ENCODE measurements at regions not wholly inside any gene's neighbourhood (a gene's known extent, or its start where the extent isn't known, plus 50 kb on each side); places are given as distances from the start of the nearest gene placed in this dataset.

DNA sequence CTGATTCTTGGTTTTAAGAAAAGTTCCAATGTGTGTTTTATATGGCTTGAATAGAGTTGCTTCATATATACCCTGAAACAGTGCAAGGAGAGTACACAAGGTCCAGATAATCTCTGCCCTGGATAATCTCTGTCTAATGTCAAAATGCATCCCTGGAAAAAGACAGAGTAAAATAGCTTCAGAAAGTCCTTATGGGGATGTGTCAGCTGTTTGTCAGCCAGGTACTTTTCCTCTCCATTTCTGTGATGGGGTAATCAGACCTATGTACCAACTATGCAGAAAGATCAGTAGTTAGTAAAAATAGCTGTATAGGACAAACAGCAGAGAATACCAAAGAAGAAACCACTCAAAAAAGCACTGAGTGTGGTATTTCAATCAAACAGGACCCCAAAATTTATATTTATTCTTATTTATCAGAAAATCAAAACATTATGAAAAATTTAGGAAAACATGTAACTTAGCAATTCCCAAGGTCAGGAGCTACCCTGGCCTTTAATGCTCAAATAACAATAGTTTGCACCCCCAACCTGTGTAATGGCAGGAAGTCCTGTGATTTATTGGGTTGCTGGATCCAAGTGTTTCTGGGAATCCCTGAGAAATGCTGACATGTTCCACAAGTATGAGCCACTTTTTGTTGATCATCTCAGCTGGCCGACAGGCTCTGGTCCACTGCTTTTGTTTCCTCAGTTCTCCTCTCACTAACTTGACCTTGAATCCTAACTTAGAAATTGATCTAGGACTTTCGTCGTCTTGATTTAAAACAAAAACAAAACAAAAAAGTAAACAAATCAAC lies 69.6 kb downstream of the MDH1 start:
- DNase-seq (ENCODE audit: low spot score) = no peak
- intact Hi-C loops (cut with DNase I) = no loop called here
- ATAC-seq = no peak

DNA sequence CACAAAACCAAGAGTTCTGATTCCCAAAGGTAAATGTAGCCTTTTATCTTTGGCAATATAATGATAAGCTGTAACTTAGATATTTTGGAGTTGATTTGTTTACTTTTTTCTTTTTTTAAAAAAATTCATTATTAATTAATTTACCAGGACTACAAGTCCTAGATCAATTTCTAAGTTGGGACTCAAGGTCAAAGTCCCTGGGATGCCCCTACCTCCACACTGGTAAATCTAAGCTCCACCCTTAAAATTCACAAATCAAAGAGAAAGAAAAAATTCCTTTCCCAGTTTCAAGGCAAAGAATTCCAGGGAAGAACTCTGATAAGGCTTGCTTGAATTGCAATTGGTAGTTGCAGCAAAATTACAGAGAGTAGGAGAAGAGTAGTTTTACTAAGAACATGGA lies 71.3 kb downstream of the MDH1 start:
- intact Hi-C loops (cut with DNase I) = no loop called here
- DNase-seq (ENCODE audit: low spot score) (no peak), ATAC-seq (no peak)

DNA sequence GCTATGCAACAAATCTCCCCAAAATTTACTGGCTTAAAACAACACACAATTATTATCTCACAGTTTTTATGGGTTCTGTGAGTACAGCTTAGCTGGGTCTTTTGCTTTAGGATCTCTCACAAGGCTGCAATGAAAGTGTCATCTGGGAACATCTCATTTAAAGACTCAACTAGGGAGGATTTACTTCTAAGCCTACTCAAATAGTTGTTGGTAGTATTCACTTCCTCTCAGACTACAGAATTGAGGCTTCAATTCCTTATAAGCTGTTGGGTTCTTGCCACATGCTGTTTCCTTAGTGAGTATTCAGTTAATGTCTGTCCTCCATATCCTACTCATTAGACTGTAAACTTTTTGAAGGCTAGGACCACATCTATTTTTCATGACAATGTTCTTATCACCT lies 72.3 kb downstream of the MDH1 start:
- no peak for ATAC-seq
- intact Hi-C loops (cut with DNase I) = no loop called here
- no peak for DNase-seq (ENCODE audit: low spot score)

DNA sequence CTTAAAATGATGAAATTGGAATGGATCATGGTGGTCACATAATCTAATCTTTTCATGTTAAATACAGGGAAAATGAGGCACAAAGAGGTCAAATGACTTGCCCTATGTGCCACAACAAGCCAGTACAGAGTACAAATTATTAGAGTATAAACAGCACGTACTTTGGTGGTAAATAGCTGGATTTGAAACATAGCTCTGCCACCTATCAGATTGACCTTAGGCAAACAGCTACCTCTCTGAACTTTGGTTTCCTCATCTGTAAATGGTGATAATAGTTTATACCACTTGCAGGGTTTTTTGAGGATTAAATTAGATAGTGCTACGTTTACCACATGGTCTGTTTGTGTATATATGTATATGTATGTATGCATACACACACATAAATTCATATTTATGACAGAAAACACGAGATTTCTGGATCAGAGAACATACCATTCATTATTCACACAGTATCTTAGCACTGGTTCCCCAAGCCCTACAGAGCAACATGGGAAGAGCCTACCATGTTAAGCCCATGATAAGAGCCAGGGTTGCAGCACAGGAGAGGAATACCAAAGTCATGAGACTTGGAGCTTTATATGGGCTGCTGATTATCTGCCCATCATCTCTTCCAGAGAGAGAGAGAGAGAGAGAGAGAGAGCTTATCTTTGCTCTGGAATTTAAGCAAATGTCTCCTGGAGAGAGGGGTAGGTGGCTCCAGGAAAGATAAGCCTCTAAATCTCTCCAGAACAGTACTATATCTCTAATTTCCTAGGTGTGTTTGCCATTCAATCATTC lies 73.5 kb downstream of the MDH1 start:
- DNase-seq (ENCODE audit: low spot score) (no peak), ATAC-seq (no peak)
- intact Hi-C loops (cut with DNase I) = no loop called here

DNA sequence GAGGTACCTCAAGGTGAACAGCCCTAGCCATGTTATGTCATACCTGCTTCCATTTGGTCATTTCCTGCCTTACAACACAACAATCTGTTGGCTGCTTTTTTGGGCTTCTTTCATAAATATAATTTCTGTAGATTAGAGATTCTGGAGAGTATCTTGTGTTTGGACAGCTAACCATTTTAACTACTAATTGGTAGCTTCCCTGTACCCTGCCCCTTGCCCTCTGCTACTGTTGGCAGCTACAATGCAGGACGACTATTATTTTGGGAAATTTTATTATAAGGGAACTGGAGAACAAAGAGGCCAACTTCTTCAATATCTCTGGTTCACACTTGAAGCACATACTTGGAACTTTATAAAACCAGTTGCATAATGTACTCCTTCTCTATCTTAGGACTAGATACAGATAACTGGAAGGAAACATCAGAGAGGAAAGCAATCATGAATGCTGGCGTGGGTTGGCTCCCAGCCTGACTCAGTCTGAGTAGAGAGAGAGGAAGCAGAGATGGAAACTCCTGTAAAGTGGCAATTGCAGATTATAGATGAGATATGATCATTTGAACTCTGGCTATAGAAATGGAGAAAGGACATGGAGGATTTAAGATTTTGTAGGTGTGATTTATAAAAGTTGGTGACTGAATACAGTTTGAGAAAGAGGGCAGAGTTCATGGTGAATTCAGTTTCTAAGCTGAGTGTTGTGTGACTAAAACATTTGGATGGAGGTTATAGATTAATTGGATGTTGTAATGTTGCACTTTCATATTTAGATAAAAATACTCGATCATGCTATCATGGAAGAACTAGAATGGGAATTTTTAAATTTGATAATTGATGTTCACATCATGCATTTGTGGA lies 74.5 kb downstream of the MDH1 start:
- ATAC-seq (no peak), DNase-seq (ENCODE audit: low spot score) (no peak)
- intact Hi-C loops (cut with DNase I) = no loop called here

DNA sequence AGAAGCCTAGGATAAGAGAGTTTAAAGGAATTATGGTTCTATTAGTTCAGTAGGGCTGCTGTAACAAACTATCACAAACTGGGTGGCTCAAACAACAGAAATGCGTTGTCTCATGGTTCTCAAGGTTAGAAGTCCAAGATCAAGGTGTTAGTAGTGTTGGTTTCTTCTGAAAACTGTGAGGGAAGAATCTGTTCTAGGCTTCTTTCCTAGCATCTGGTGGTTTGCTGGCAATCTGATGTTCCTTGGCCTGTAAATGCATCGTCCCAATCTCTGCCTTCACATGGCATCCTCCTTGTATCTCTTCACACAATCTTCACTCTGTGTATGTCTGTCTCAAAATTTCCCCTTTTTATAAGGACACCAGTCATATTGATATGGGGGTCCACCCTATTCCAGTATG lies 76.3 kb downstream of the MDH1 start:
- ATAC-seq = no peak

DNA sequence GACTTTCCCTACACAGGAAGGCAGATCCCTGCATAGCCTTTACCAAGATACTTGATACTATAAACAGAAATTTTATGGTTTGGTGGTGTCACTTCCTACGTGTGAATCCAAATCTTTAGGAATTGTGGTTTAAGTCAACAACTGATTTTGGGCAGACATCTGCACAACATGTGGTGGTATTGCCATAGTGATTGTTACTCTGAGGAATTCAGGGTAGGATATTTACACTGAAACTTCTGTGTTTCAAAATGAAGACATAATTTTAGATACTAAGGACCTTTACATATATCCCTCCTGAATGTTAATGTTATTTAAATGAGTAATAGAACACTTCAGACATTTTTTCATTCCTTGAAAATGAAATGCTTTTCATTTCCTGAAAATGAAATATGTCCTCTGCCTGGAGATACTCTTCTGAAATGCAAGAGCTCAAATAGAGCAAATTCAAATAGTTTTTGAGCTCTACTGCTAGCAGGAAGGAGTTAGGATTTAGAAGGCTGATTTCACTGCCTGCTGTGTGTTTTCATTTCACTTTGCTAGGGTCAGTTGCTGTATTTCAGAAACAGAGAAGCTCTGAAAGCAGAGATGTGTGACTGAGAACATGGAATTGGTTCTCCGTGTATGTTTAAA lies 77.2 kb downstream of the MDH1 start:
- intact Hi-C loops (cut with DNase I) = no loop called here
- no peak for ATAC-seq
- DNase-seq (ENCODE audit: low spot score) = no peak

More for the DNA sequence above, 76.3 kb downstream of the MDH1 start:
- DNase-seq (ENCODE audit: low spot score) = no peak
- intact Hi-C loops (cut with DNase I) = no loop called here

DNA sequence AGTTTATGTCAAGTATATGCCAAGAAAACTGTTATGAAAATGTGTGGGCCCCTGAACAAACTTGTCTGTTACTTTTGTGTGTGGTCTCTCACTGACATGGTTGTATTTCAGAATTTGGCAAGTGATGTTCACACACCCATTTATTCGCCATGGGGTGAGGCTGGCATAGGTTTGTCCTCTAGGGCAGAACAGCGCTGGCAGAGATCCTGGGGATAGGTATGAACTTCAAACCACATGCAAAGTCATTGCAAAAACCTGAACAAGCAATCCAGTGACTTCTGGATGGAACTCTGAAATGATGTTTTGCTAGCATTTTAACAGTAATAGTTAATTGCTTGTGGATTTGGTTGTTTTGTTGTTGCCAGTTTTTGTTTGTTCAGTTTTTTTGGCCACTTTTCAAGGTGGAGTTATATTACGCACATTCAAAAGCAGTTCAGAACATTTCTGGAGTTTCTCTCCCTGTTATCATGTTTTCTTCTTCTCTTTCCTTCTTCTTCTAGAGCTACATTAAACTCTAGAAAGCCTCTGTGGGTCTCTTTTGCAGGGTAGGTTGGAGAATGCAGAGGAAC lies 78.5 kb downstream of the MDH1 start:
- no peak for DNase-seq (ENCODE audit: low spot score)
- peak; percentile 38 for ATAC-seq
- intact Hi-C loops (cut with DNase I) = no loop called here

DNA sequence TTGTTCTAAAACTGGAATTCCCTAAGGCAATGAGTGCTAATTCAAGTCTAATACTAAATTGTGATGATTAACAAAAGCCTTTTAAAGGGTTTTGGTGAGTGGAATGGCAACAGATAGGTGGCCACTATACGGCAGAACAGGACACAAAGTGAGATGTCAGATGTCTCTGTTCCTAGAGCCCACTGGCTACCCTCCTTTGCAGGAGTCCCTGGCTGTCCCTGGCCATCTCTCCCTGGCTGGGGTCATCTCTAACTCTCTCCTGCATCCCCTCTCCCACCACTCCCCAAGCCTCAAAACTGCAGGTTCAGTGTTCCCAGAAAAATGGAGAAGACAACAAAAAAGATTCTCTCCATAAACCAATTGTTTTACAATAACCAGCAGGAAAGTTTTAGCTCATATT lies 79.2 kb downstream of the MDH1 start:
- DNase-seq (ENCODE audit: low spot score) = no peak
- intact Hi-C loops (cut with DNase I) = no loop called here
- no peak for ATAC-seq

DNA sequence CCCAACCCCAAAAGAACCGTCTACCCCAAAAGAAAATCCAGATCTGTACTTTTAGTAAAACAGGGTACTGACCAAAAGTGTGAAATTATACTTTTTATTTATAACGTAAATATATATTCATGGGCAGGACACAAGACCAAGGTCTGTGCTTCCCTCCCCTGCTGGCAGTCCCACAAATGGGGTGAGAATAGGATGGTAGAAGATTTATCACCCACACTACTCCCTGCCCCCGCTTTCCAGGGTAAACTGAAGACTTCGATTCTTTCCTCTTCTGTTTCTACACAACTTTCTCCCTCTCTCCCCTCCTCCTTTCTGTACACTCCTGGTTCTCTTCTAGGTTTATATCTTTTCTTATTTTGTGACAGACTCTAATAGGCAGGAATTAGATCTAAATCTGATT lies 79.7 kb downstream of the MDH1 start:
- DNase-seq (ENCODE audit: low spot score) (no peak), ATAC-seq (no peak)
- intact Hi-C loops (cut with DNase I) = no loop called here

DNA sequence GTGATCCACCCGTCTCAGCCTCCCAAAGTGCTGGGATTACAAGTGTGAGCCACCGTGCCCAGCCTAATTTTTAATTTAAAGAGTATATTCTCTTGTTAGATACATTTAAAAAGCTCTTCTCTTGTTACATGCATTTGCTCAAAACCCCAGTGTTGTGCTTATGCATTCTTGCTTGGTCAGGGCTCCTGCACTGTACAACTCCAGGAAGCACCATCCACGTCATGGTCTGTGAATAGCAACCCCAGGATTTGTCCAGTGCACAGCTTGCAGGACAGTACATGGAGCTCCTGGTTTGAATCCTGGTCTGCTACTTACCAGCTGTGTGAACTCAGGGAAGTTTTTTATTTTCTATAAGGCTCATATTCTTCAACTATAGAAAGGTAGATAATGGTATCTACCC lies 80.8 kb downstream of the MDH1 start:
- intact Hi-C loops (cut with DNase I) = no loop called here
- ATAC-seq = no peak
- no peak for DNase-seq (ENCODE audit: low spot score)

DNA sequence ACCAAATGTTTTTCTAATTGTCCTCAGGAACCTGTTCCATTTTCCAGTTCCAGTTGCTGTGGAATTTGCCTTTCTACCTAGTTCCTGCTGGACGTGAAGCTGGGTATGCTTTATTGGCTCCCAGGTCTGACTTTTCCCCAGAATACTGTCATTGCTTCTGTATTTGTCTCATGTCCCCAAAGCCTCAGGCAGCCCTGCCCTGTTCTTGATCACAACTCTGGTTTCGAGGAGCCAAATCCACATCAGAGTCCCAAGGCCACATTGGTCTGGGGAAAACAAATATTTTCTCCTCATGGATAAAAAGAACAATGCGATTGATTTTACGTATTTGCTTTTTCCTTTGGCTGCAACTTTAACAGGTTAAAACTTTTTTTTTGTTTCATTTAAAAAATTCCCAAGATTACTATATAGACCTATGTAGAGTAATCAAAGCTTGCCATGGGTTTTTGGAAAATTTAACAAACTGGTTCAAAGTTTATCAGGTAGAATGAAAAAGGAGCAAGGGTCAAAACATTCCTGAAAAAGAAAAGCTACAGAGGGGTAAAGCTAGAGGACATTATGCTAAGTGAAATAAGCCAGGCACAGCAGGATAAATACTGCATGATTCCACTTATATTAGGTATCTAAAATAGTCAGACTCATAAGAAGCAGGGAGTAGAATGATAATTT lies 85.2 kb downstream of the MDH1 start:
- ATAC-seq (no peak), DNase-seq (ENCODE audit: low spot score) (no peak)
- intact Hi-C loops (cut with DNase I) = loop anchor here (10.0 kb wide), 1 partner anchor 821 kb away; no protein-coding TSS in a partner anchor

DNA sequence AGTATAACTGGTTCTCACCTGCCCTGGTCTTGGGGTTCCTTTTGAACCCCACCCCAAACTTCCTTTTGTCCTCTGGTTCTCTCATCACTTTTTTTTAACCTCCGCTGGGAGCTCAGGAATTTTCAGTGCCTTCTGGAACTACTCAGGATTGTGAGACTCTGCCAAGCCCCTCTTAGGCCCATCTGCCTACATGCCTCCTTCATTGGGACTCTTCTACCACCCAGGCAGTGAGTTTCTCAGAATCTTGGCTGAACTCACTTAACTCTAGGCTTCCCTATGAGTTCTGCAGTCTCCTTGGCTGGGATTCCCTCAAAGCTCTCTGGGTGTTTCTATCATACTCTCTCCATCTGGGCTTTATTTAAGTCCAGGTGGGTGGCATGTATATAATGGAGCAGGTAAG lies 86.3 kb downstream of the MDH1 start:
- ATAC-seq (no peak), DNase-seq (ENCODE audit: low spot score) (no peak)
- intact Hi-C loops (cut with DNase I) = loop anchor here (10.0 kb wide), 1 partner anchor 820 kb away; no protein-coding TSS in a partner anchor

DNA sequence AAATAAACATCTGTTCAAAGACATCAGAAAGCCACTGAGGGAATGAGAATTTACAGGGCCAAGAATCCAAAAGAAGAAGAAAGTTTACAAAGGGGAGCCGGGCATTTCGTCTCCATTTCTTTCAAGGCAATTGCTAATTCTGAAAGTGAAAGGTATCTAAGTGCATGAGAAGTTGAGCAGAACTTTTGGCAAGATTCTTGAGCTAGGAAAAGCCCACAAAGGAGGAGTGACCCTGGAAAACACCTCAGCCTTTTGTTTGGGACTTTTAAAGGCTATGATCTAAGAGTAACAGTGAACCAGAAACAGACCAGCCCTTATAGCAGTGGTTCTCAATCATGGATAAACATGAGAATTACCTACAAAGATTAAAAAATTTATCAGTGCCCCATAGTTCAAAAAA lies 87.4 kb downstream of the MDH1 start:
- ATAC-seq (no peak), DNase-seq (ENCODE audit: low spot score) (no peak)

DNA sequence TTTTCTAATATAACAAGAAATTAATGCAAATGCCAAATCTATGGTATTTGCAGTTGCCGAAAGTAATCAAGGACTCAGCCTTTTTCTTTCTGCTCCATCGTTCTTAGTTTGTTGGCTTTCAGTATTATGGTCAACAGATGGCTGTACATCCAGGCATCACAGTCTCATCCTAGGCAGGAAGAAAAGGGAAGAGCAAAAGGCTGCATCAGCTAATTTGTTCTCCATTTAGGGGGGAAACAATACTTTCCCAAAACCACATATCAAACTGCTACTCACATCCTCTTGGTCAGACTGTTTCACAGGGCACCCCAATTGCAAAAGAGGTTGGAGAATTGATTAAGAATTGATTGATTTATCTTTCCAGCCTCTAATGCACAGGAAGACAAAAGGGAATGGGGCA lies 89.3 kb downstream of the MDH1 start:
- DNase-seq (ENCODE audit: low spot score) (no peak), ATAC-seq (no peak)
- intact Hi-C loops (cut with DNase I) = loop anchor here (10.0 kb wide), 1 partner anchor 817 kb away; no protein-coding TSS in a partner anchor

More for the DNA sequence above, 87.4 kb downstream of the MDH1 start:
- intact Hi-C loops (cut with DNase I) = loop anchor here (10.0 kb wide), 1 partner anchor 819 kb away; no protein-coding TSS in a partner anchor

DNA sequence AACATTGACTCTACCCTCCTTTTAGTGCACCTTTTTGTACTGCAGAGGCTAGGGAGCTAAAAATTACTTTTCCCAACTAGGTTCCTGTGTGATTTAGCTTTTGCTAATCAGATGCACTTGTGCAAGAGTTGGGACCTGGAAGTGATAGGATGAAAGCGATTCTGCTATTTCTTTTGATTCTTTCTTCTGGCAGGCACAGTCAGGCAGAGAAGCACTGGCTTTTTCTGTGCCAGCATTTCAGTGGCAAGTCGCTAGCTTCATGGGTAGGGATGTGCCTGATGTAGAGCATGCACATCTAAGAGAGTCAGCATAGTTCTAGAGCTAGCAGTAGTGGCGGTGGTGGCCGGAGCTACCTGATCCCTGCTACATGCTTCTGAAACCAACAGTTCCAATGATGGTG lies 89.8 kb downstream of the MDH1 start:
- DNase-seq (ENCODE audit: low spot score) = no peak
- intact Hi-C loops (cut with DNase I) = loop anchor here (10.0 kb wide), 1 partner anchor 816 kb away; no protein-coding TSS in a partner anchor
- ATAC-seq = no peak

DNA sequence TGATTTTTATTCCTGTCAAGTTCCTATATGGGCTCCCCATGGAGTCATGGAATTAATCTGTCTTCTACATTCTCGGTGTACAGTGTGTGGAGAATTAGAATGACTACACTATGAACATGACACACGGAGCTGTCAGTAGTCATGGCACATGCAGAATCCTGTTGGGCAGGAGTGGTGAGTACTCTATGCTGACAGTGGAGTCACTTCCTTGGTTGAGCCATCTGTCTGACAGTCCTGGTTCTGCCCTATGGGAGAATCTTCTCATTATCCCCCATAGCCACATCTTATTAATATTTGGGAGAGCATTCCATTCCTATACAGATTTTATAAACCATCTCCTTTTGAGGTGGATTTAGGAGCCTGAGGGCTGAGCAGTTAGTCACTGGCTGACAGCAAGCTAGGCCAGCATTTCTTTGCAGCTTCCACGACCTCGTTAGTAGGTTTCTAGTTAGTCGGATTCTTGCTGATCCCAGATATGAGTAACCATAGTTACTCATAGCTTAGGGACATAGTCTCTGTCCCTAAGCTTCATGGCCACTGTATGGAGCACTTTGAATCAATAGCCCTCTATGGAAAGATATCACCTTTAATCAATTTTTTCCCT lies 90.6 kb downstream of the MDH1 start:
- DNase-seq (ENCODE audit: low spot score) (no peak), ATAC-seq (no peak)
- intact Hi-C loops (cut with DNase I) = loop anchor here (10.0 kb wide), 1 partner anchor 815 kb away; no protein-coding TSS in a partner anchor

DNA sequence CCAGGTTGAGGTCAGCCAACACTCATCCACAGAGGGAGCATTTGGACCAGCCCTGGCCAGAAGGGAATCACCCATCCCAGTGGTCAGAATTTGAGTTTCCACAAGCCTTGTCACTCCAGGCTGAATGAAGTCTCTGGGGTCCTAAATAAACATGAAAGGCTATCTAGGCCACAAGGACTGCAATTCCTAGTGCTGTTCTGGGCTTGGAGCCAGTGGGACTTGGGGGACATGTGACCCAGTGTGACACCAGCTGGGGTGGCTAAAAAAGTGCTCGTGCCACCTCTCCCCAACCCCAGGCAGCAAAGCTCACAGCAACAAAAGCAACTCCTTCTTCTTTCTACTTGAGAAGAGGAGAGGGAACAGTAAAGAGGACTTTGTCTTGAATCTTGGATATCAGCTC lies 91.7 kb downstream of the MDH1 start:
- no peak for ATAC-seq
- no peak for DNase-seq (ENCODE audit: low spot score)
- intact Hi-C loops (cut with DNase I) = no loop called here
